B cell (primary cell): ENCODE measurements at regions not wholly inside any gene's neighbourhood (a gene's known extent, or its start where the extent isn't known, plus 50 kb on each side); places are given as distances from the start of the nearest gene placed in this dataset.

Experiments used
- ATAC-seq: fragments of 200-7000 bp; cut with Tn5 transposase; one replicate; pipeline ENCODE4 v1.10.0; 2021; ENCODE audit warnings: low read depth, mild to moderate bottlenecking, moderate number of reproducible peaks, moderate library complexity
- CTCF ChIA-PET: fragments of 350-600 bp; sonication (Branson Sonifier 250); formaldehyde crosslinking; loops from one replicate; lab custom pipeline; 2021; ENCODE audit warnings: antibody characterized with exemption, inconsistent platforms; lab: Charles Lee
- POLR2A ChIA-PET: fragments of 350-600 bp; sonication (Branson Sonifier 250); formaldehyde crosslinking; loops from one replicate; lab custom pipeline; 2021; ENCODE audit warnings: antibody characterized with exemption; lab: Charles Lee
- DNase-seq: peaks from one replicate; pipeline ENCODE4 v3.0.0; 2013
- H2AFZ ChIP-seq: 2 replicates; pipeline ENCODE4 v1.6.1; 2012; ENCODE audit warnings: mild to moderate bottlenecking, low read depth, low read length; ENCODE audit not compliant: insufficient read depth, poor library complexity, severe bottlenecking
- H3K27ac ChIP-seq, 2 donors: 1 replicate in 1 of 2; 2 replicates in 1 of 2; pipeline ENCODE4 v1.5.1; 2012 to 2013; ENCODE audit warnings: low read length in 2 of 2, mild to moderate bottlenecking in 2 of 2, moderate library complexity in 1 of 2
- H3K27me3 ChIP-seq, 4 experiments: fragments of 200-600 bp in 1 of 4; sonication (generic) in 1 of 4; replicated peaks in 1 of 4; 1 replicate in 2 of 4; 2 replicates in 2 of 4; pipeline versions ENCODE4 v1.6.1 to v1.7.0; 2013 to 2016; ENCODE audit warnings: low read length in 3 of 4, mild to moderate bottlenecking in 2 of 4, mixed read lengths in 1 of 4, moderate library complexity in 1 of 4; ENCODE audit not compliant: insufficient read depth in 4 of 4, control insufficient read depth in 3 of 4; ENCODE audit errors: control extremely low read depth in 1 of 4
- H3K36me3 ChIP-seq, 2 experiments: replicated peaks in 1 of 2; 1 replicate in 1 of 2; 2 replicates in 1 of 2; pipeline versions ENCODE4 v1.6.1 to v1.7.1; 2013; ENCODE audit warnings: low read length in 1 of 2; ENCODE audit not compliant: insufficient read depth in 2 of 2, control insufficient read depth in 1 of 2; ENCODE audit errors: control extremely low read depth in 1 of 2, extremely low read depth in 1 of 2
- H3K4me1 ChIP-seq, 2 donors: fragments of 200-600 bp in 1 of 2; sonication (generic) in 1 of 2; 1 replicate in 1 of 2; 2 replicates in 1 of 2; pipeline versions ENCODE4 v1.5.1 to v1.6.1; 2013 to 2017; ENCODE audit warnings: low read length in 2 of 2; ENCODE audit not compliant: control insufficient read depth in 2 of 2, insufficient read depth in 2 of 2
- H3K4me2 ChIP-seq: replicated peaks from 2 replicates; pipeline ENCODE3; 2012; ENCODE audit warnings: mild to moderate bottlenecking, low read depth, low read length; ENCODE audit not compliant: poor library complexity, severe bottlenecking
- H3K4me3 ChIP-seq, 5 experiments: fragments of 200-600 bp in 1 of 5; sonication (generic) in 1 of 5; 1 replicate in 3 of 5; 2 replicates in 2 of 5; pipeline versions ENCODE4 v1.5.1 to v1.7.0; 2011 to 2016; ENCODE audit warnings: low read length in 4 of 5, mild to moderate bottlenecking in 4 of 5, low read depth in 2 of 5, control low read depth in 1 of 5, moderate library complexity in 1 of 5; ENCODE audit not compliant: insufficient read depth in 1 of 5; ENCODE audit errors: control extremely low read depth in 1 of 5, extremely low read depth in 1 of 5
- H3K79me2 ChIP-seq: fragments of 200-600 bp; sonication (generic); one replicate; pipeline ENCODE4 v1.6.0; 2016; ENCODE audit warnings: low read length; ENCODE audit not compliant: control insufficient read depth, insufficient read depth
- H3K9ac ChIP-seq: fragments of 200-600 bp; sonication (generic); 2 replicates; pipeline ENCODE4 v1.6.1; 2017; ENCODE audit warnings: mild to moderate bottlenecking, low read length, moderate library complexity
- H3K9me3 ChIP-seq, 3 donors: one replicate each; pipeline versions ENCODE4 v1.6.1 to v1.7.1; 2013; ENCODE audit warnings: low read length in 2 of 3; ENCODE audit not compliant: control insufficient read depth in 2 of 3, insufficient read depth in 1 of 3; ENCODE audit errors: control extremely low read depth in 1 of 3
- H4K20me1 ChIP-seq: 2 replicates; pipeline ENCODE4 v1.6.0; 2012; ENCODE audit warnings: mild to moderate bottlenecking, low read length; ENCODE audit not compliant: insufficient read depth, control insufficient read depth, poor library complexity, severe bottlenecking
- H3K27ac Mint-ChIP-seq: one replicate; pipeline ENCODE4 v1.8.0; 2021; ENCODE audit warnings: mixed read lengths
- H3K27me3 Mint-ChIP-seq: one replicate; pipeline ENCODE4 v1.8.0; 2021; ENCODE audit warnings: mixed read lengths
- H3K4me1 Mint-ChIP-seq: one replicate; pipeline ENCODE4 v1.8.0; 2021; ENCODE audit warnings: mixed read lengths
- H3K4me3 Mint-ChIP-seq: one replicate; pipeline ENCODE4 v1.8.0; 2021; ENCODE audit warnings: mixed read lengths
- H3K9me3 Mint-ChIP-seq: one replicate; pipeline ENCODE4 v1.8.0; 2022; ENCODE audit warnings: mixed read lengths; ENCODE audit not compliant: insufficient read depth
- EZH2 ChIP-seq: IDR thresholded peaks from 2 replicates; pipeline ENCODE4 v1.6.1; 2012; ENCODE audit warnings: borderline replicate concordance, low read depth, mild to moderate bottlenecking, moderate library complexity, low read length; ENCODE audit not compliant: insufficient read depth, poor library complexity, severe bottlenecking
- WGBS: methylation state at CpG from one replicate; pipeline ENCODE4 v1.1.5; 2013; ENCODE audit warnings: missing lambda C conversion rate; ENCODE audit not compliant: insufficient coverage; 5-methylcytosine and 5-hydroxymethylcytosine counted together
- intact Hi-C: fragments of 100-400 bp; cut with micrococcal nuclease; formaldehyde crosslinking; loops from one replicate; pipeline ENCODE4 v1.10.0; 2022
- TF ChIP-seq, protein P1 (sequence below): fragments of 200-600 bp; IDR thresholded peaks from one replicate; pipeline ENCODE4 v1.8.0; 2022; ENCODE audit warnings: antibody characterized with exemption, mild to moderate bottlenecking

- intact Hi-C loops: no loop called here
Measured at GRCh38 chr3:148255981-148256969, 441.4 kb upstream of the AGTR1 start.

DNA sequence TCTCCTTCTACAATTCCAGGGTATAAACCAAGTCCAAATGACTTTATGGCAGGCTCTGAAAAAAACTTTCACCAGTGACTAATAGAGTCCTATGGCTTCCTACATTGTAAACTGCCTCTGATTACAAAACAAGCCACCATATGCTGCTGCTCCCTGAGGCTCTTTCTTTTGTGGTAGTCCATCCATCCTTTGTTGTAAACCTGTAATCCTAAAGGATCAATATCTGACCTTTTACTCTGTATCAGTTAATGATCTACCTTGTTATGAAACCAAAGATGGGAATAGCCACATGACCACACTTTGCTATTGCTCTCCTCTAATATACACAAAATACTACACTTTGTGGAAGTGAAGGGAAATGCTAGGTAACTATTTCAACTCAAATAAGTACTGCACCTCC is 434.7 kb upstream of the AGTR1 start:
- H3K4me1 ChIP-seq: no peaks in the 10 kb centered on the region

More at GRCh38 chr3:148255981-148256969, 441.4 kb upstream of the AGTR1 start:
- H3K4me1 Mint-ChIP-seq: no peaks in the 10 kb centered on the region
- Histone ChIP-seq H3K27me3 (no peaks in the 10 kb centered on the region), H3K9ac (no peak overlapping the region), H3K4me2 (no peak overlapping the region), H2AFZ (no peak overlapping the region), H3K36me3 (no peaks in the 10 kb centered on the region), H3K9me3 (peaks cover 0 to 6% (median 0%) of the 10 kb centered on the region in 3 donors), H3K4me3 (no peak overlapping the region), H4K20me1 (no peaks in the 10 kb centered on the region), H3K4me1 (no peaks in the 10 kb centered on the region), H3K27ac (no peak overlapping the region), H3K79me2 (no peaks in the 10 kb centered on the region)
- DNase-seq (no peak), ATAC-seq (no peak)
- CTCF ChIA-PET: no interaction called here
- peaks cover 2% of the 10 kb centered on the region for H3K9me3 Mint-ChIP-seq
- no peak overlapping the region for H3K4me3 Mint-ChIP-seq
- TF ChIP-seq, protein P1, sequence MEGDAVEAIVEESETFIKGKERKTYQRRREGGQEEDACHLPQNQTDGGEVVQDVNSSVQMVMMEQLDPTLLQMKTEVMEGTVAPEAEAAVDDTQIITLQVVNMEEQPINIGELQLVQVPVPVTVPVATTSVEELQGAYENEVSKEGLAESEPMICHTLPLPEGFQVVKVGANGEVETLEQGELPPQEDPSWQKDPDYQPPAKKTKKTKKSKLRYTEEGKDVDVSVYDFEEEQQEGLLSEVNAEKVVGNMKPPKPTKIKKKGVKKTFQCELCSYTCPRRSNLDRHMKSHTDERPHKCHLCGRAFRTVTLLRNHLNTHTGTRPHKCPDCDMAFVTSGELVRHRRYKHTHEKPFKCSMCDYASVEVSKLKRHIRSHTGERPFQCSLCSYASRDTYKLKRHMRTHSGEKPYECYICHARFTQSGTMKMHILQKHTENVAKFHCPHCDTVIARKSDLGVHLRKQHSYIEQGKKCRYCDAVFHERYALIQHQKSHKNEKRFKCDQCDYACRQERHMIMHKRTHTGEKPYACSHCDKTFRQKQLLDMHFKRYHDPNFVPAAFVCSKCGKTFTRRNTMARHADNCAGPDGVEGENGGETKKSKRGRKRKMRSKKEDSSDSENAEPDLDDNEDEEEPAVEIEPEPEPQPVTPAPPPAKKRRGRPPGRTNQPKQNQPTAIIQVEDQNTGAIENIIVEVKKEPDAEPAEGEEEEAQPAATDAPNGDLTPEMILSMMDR: no peak
- no peak for TF ChIP-seq EZH2
- no CpG with 5 or more reads among the region's 6 CpGs for WGBS
- no peaks in the 10 kb centered on the region for H3K27me3 Mint-ChIP-seq
- H3K27ac Mint-ChIP-seq: no peak overlapping the region
- POLR2A ChIA-PET: no interaction called here

More for the DNA sequence above, 434.7 kb upstream of the AGTR1 start:
- Histone ChIP-seq H3K9me3 (peaks cover 0 to 6% (median 0%) of the 10 kb centered on the region in 3 donors), H4K20me1 (no peaks in the 10 kb centered on the region), H3K36me3 (no peaks in the 10 kb centered on the region), H3K9ac (no peak overlapping the region), H3K79me2 (no peaks in the 10 kb centered on the region), H3K27ac (no peak overlapping the region), H3K4me3 (no peak overlapping the region), H2AFZ (no peak overlapping the region), H3K27me3 (no peaks in the 10 kb centered on the region), H3K4me2 (no peak overlapping the region)
- DNase-seq (no peak), ATAC-seq (no peak)
- CTCF ChIA-PET: no interaction called here
- intact Hi-C loops: no loop called here
- Mint-ChIP-seq H3K4me3 (no peak overlapping the region), H3K9me3 (peaks cover 2% of the 10 kb centered on the region), H3K4me1 (no peaks in the 10 kb centered on the region), H3K27me3 (no peaks in the 10 kb centered on the region), H3K27ac (no peak overlapping the region)
- TF ChIP-seq EZH2: no peak
- TF ChIP-seq, protein P1: no peak
- POLR2A ChIA-PET: no interaction called here
